Type B pancreatic cell (in vitro differentiated cells): ENCODE measurements at regions not wholly inside any gene's neighbourhood (a gene's known extent, or its start where the extent isn't known, plus 50 kb on each side); places are given as distances from the start of the nearest gene placed in this dataset.

Experiments used
- DNase-seq: peaks from one replicate; pipeline ENCODE4 v3.0.0; 2021; ENCODE audit warnings: mixed read lengths; ENCODE audit not compliant: unreplicated experiment; ENCODE audit errors: extremely low spot score
- H3K27ac Mint-ChIP-seq: 2 replicates; pipeline ENCODE4 v1.8.0; 2021; ENCODE audit warnings: mild to moderate bottlenecking, mixed read lengths
- H3K27me3 Mint-ChIP-seq: 2 replicates; pipeline ENCODE4 v1.8.0; 2021; ENCODE audit warnings: mixed read lengths
- H3K36me3 Mint-ChIP-seq: 2 replicates; pipeline ENCODE4 v1.8.0; 2021; ENCODE audit warnings: mixed read lengths
- H3K4me1 Mint-ChIP-seq: one replicate; pipeline ENCODE4 v1.8.0; 2021; ENCODE audit warnings: mixed read lengths; ENCODE audit not compliant: unreplicated experiment
- H3K4me3 Mint-ChIP-seq: 2 replicates; pipeline ENCODE4 v1.8.0; 2021; ENCODE audit warnings: mild to moderate bottlenecking, mixed read lengths
- H3K9me3 Mint-ChIP-seq: 2 replicates; pipeline ENCODE4 v1.8.0; 2021; ENCODE audit warnings: mixed read lengths
- CTCF ChIP-seq: fragments of 200-600 bp; sonication (generic); conservative IDR thresholded peaks from 2 replicates; pipeline ENCODE4 v1.5.0; 2021; ENCODE audit warnings: antibody characterized with exemption, mild to moderate bottlenecking

- no peak for TF ChIP-seq CTCF
- no peaks in the 10 kb centered on the region for H3K36me3 Mint-ChIP-seq
- H3K9me3 Mint-ChIP-seq: no peaks in the 10 kb centered on the region
- no peak overlapping the region for H3K27ac Mint-ChIP-seq
- no peak overlapping the region for H3K4me3 Mint-ChIP-seq
- H3K27me3 Mint-ChIP-seq: no peaks in the 10 kb centered on the region
- peaks cover 3% of the 10 kb centered on the region for H3K4me1 Mint-ChIP-seq
- no peak for DNase-seq
Measured at GRCh38 chr22:48520207-48520606, 1307.5 kb downstream of the BRD1 start.

DNA sequence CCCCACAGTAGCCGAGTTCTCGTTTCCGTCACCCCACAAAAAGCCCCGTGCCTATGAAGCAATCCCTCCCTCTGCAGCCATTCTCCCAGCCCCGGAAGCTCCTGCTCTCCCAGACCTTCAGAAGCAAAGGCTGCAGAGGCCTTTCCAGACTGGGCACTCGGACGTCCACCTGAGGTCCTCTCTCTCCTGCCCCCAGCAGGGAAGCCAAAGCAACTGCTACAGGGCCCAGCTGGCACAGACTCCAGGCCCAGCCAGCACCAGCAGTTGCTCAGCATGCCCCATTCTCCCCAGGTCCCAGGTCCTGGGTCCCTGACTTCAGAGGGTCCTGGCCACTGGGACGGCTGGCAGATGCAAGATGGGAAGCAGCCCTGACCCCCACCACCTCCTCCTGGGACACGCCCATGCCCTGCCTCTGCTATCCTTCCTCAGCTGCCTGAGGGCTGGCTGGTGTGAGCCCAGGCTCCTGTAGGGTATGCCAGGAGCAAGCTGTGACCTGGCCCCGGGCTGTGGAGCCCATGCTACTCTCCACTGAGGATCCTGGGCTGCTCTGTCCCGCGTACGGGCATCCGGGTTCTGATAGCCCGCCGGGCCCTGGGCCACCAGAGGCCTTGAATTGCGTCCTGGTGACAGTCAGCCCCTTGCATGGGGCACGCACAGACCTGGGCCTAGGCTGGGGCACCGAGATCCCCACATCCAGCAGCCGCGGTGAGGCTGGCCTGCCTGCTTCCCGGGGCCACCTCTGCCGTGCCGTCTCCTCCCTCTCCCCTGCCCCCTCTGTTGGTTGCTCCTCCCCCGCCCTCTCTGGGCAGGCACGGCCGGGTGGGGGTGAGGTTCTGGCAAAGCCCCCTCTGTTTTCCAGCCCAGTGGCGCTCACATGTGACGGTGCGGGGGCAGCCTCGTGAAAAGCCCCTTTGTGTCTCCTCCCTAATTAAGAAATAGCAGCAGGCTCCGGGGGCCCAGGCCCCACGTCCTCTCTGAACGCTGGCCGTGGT is 1310.3 kb downstream of the BRD1 start:
- Mint-ChIP-seq H3K36me3 (no peaks in the 10 kb centered on the region), H3K27ac (no peak overlapping the region), H3K27me3 (no peaks in the 10 kb centered on the region), H3K4me3 (no peak overlapping the region), H3K4me1 (peaks cover 3% of the 10 kb centered on the region), H3K9me3 (no peaks in the 10 kb centered on the region)
- no peak for DNase-seq
- TF ChIP-seq CTCF: peak; percentile 42

- DNase-seq: no peak
- no peaks in the 10 kb centered on the region for H3K36me3 Mint-ChIP-seq
- no peak for TF ChIP-seq CTCF
- peaks cover 3% of the 10 kb centered on the region for H3K4me1 Mint-ChIP-seq
- no peaks in the 10 kb centered on the region for H3K9me3 Mint-ChIP-seq
- no peak overlapping the region for H3K27ac Mint-ChIP-seq
- H3K27me3 Mint-ChIP-seq: no peaks in the 10 kb centered on the region
- no peak overlapping the region for H3K4me3 Mint-ChIP-seq
Measured at GRCh38 chr22:48516571-48516970, 1311.1 kb downstream of the BRD1 start.

GRCh38 chr22:48515571-48516200 is 1312.0 kb downstream of the BRD1 start:
- H3K9me3 Mint-ChIP-seq: no peaks in the 10 kb centered on the region
- H3K4me1 Mint-ChIP-seq: no peaks in the 10 kb centered on the region
- no peak overlapping the region for H3K4me3 Mint-ChIP-seq
- TF ChIP-seq CTCF: no peak
- H3K27me3 Mint-ChIP-seq: no peaks in the 10 kb centered on the region
- no peaks in the 10 kb centered on the region for H3K36me3 Mint-ChIP-seq
- DNase-seq: no peak
- no peak overlapping the region for H3K27ac Mint-ChIP-seq

- no peaks in the 10 kb centered on the region for H3K36me3 Mint-ChIP-seq
- no peaks in the 10 kb centered on the region for H3K4me1 Mint-ChIP-seq
- no peaks in the 10 kb centered on the region for H3K27me3 Mint-ChIP-seq
- no peak overlapping the region for H3K27ac Mint-ChIP-seq
- DNase-seq: no peak
- no peak overlapping the region for H3K4me3 Mint-ChIP-seq
- no peak for TF ChIP-seq CTCF
- H3K9me3 Mint-ChIP-seq: no peaks in the 10 kb centered on the region
Measured at GRCh38 chr22:48513929-48514328, 1313.7 kb downstream of the BRD1 start.
